K562 (cell line): ENCODE measurements at regions not wholly inside any gene's neighbourhood (a gene's known extent, or its start where the extent isn't known, plus 50 kb on each side); places are given as distances from the start of the nearest gene placed in this dataset.

Experiments
- ATAC-seq: fragments of 200-7000 bp; cut with Tn5 transposase; 3 replicates; pipeline ENCODE4 v1.9.1; 2020; ENCODE audit warnings: moderate library complexity
- BruUV-seq: library from RNA; stranded (reverse); fragments of 400-500 nt; replicated peaks from 2 replicates; lab custom pipeline; 2021; lab: Mats Ljungman, UMichigan
- CTCF ChIA-PET: fragments of 300-600 bp; formaldehyde crosslinking; extraction: SDS; loops from one replicate; lab custom pipeline; 2021; ENCODE audit warnings: low intra/inter-chr PET ratio; lab: Yijun Ruan, JAX
- POLR2A ChIA-PET: fragments of 300-600, 350-650 bp; sonication (Branson Sonifier 250); formaldehyde crosslinking; extraction: SDS; loops from one replicate; lab custom pipeline; 2021; ENCODE audit warnings: antibody characterized with exemption, inconsistent platforms; lab: Yijun Ruan, JAX
- DNase-seq, 4 experiments: peaks; one replicate each; pipeline versions ENCODE4 v3.0.0 to v3.0.0-alpha.2; 2011 to 2018; ENCODE audit warnings: low spot score in 3 of 4, mixed read lengths in 3 of 4; ENCODE audit errors: extremely low read depth in 1 of 4
- FAIRE-seq: peaks from 2 replicates; lab custom pipeline; 2011; peaks lifted over from hg19 to GRCh38; lab: Jason Lieb, UNC
- H2AFZ ChIP-seq: 2 replicates; pipeline ENCODE4 v1.6.0; 2011; ENCODE audit warnings: low read depth, low read length, control low read depth, inconsistent platforms
- H3K27ac ChIP-seq: fragments of 200-600 bp; 3 replicates; pipeline ENCODE4 v1.8.0; 2011; ENCODE audit warnings: low read depth, mild to moderate bottlenecking, control low read depth, inconsistent platforms, low read length, moderate library complexity, mixed read lengths; ENCODE audit errors: extremely low read depth
- H3K27me3 ChIP-seq, 2 experiments: fragments of 300-600 bp in 1 of 2; 2 replicates in 1 of 2; 3 replicates in 1 of 2; pipeline versions ENCODE4 v1.6.0 to v1.8.0; 2011; ENCODE audit warnings: inconsistent platforms in 2 of 2, low read length in 2 of 2, mild to moderate bottlenecking in 1 of 2, mixed read lengths in 1 of 2, moderate library complexity in 1 of 2; ENCODE audit not compliant: control insufficient read depth in 2 of 2, insufficient read depth in 2 of 2
- H3K36me3 ChIP-seq: fragments of 300-600 bp; 3 replicates; pipeline ENCODE4 v1.8.0; 2011; ENCODE audit warnings: mild to moderate bottlenecking, low read length, inconsistent platforms; ENCODE audit not compliant: control insufficient read depth, insufficient read depth
- H3K4me1 ChIP-seq, 2 experiments: fragments of 200-600 bp in 1 of 2; replicated peaks in 1 of 2; 2 replicates in 1 of 2; 3 replicates in 1 of 2; pipeline versions ENCODE4 v1.5.1 to v1.8.0; 2011; ENCODE audit warnings: inconsistent platforms in 2 of 2, low read length in 2 of 2, mild to moderate bottlenecking in 1 of 2, mixed read lengths in 1 of 2, moderate library complexity in 1 of 2; ENCODE audit not compliant: control insufficient read depth in 2 of 2, insufficient read depth in 2 of 2
- H3K4me2 ChIP-seq: 2 replicates; pipeline ENCODE4 v1.6.1; 2011; ENCODE audit warnings: low read length, control low read depth, inconsistent platforms, mixed read lengths; ENCODE audit not compliant: insufficient read depth
- H3K4me3 ChIP-seq: fragments of 200-600 bp; sonication (generic), shearing (Covaris generic); 2 replicates; pipeline ENCODE4 v1.5.1; 2016; ENCODE audit warnings: control low read depth, inconsistent platforms
- H3K79me2 ChIP-seq: fragments of 200-600 bp; 3 replicates; pipeline ENCODE4 v1.8.0; 2011; ENCODE audit warnings: low read length, inconsistent platforms; ENCODE audit not compliant: control insufficient read depth, insufficient read depth
- H3K9ac ChIP-seq, 2 experiments: 2 replicates each; pipeline versions ENCODE4 v1.6.0 to v1.6.1; 2011; ENCODE audit warnings: low read depth in 2 of 2, low read length in 2 of 2, control low read depth in 1 of 2, inconsistent platforms in 1 of 2, mild to moderate bottlenecking in 1 of 2, mixed read lengths in 1 of 2; ENCODE audit not compliant: insufficient read depth in 1 of 2
- H3K9me1 ChIP-seq: one replicate; pipeline ENCODE4 v1.6.0; 2011; ENCODE audit warnings: inconsistent platforms, mild to moderate bottlenecking, low read length, moderate library complexity; ENCODE audit not compliant: control insufficient read depth, insufficient read depth
- H3K9me3 ChIP-seq: replicated peaks from 2 replicates; pipeline ENCODE4 v1.5.1; 2011; ENCODE audit warnings: low read depth, low read length, inconsistent platforms; ENCODE audit not compliant: control insufficient read depth, insufficient read depth
- H4K20me1 ChIP-seq: replicated peaks from 2 replicates; pipeline ENCODE4 v1.6.1; 2011; ENCODE audit warnings: low read length, inconsistent platforms, mixed read lengths; ENCODE audit not compliant: control insufficient read depth, insufficient read depth
- MEIS2 ChIP-seq: fragments of 450-650 bp; IDR thresholded peaks from 2 replicates; pipeline ENCODE4 v1.6.1; 2014; ENCODE audit warnings: mild to moderate bottlenecking; ENCODE audit not compliant: partially characterized antibody
- MLX ChIP-seq, 2 experiments: fragments of 450-650 bp in 1 of 2; sonication (generic) in 1 of 2; formaldehyde crosslinking; conservative IDR thresholded peaks; 2 replicates each; pipeline versions ENCODE4 v1.4.0 to v1.8.1; 2020 to 2022; ENCODE audit warnings: mild to moderate bottlenecking in 1 of 2, missing genetic modification reagents in 1 of 2
- PHF8 ChIP-seq: fragments of 200-600 bp; sonication (generic); IDR thresholded peaks from 2 replicates; pipeline ENCODE4 v1.6.1; 2012; ENCODE audit warnings: mixed run types, mild to moderate bottlenecking, inconsistent platforms, low read length, moderate library complexity, borderline replicate concordance
- SOX6 ChIP-seq: fragments of 450-650 bp; IDR thresholded peaks from 2 replicates; pipeline ENCODE4 v1.6.1; 2014; ENCODE audit warnings: mild to moderate bottlenecking
- SP1 ChIP-seq: sonication (generic); formaldehyde crosslinking; IDR thresholded peaks from 2 replicates; pipeline ENCODE4 v1.8.1; 2022; ENCODE audit warnings: mild to moderate bottlenecking, missing genetic modification reagents
- ZFPM2 ChIP-seq: fragments of 250-450 bp; sonication (Bioruptor Pico); IDR thresholded peaks from 2 replicates; pipeline ENCODE4 v1.5.1; 2022; ENCODE audit warnings: mild to moderate bottlenecking
- ZNF740 ChIP-seq, 3 experiments: fragments of 200-800 bp in 1 of 3; sonication (Bioruptor generic) in 1 of 3; sonication (generic) in 1 of 3; formaldehyde crosslinking in 1 of 3; IDR thresholded peaks; 2 replicates each; pipeline versions ENCODE4 v1.6.1 to v1.8.0; 2016 to 2022; ENCODE audit warnings: mild to moderate bottlenecking in 2 of 3, missing compliant biosample characterization in 2 of 3, missing genetic modification characterization in 2 of 3, missing genetic modification reagents in 1 of 3
- WGBS: fragments of 100-300 bp; shearing (Covaris generic); methylation state at CpG from one replicate; pipeline ENCODE4 v1.1.6; 2016; ENCODE audit warnings: low coverage, mixed read lengths; ENCODE audit not compliant: insufficient coverage; ENCODE audit errors: missing lambda C conversion rate; 5-methylcytosine and 5-hydroxymethylcytosine counted together
- in situ Hi-C: fragments of 300-500 bp; cut with MboI; formaldehyde crosslinking; loops from 4 replicates; pipeline ENCODE4 v1.15.0; 2018; ENCODE audit warnings: inconsistent platforms, mixed read lengths
- intact Hi-C: fragments of 100-400 bp; cut with micrococcal nuclease; formaldehyde crosslinking; loops from 2 replicates; pipeline ENCODE4 v1.14.2; 2022
- TF ChIP-seq, protein P1 (sequence below): IDR thresholded peaks from 3 replicates; pipeline ENCODE4 v1.6.1; 2011; ENCODE audit warnings: borderline replicate concordance, mild to moderate bottlenecking; ENCODE audit not compliant: insufficient read length, insufficient read depth

DNA sequence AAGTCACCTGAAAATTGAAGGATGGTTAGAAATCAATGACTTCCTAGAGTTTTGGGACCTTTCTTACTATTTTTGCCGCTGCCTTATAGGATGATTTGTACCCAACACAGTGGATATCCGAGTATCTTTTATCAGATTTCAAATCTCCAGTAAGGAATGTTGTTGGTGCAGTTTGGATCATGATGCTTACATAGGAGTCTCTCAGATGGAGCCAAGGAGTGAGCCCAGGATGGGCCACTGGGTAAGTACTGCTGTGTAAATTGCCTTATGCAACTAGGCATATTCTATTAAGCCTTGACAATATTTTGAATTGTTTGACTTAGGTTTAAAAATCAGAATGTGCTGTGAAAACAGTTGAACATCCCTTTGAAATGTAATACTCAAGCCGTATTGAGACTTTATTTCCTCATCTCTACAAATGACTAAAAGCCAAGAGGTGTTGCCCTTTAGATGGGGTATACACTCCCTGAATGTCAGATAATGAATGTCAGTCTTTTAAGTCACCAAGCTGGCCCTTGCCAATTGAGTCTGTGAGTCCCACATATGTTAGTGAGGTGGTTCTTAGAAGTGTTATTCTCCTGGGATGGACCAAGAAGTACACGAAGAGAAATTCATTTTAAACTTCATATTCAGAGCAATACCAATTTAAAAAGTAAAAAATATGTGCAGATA is 271.8 kb upstream of the CTNND2 start:
- POLR2A ChIA-PET, result no interaction called here
- no peak for DNase-seq
- in situ Hi-C loops, result no loop called here

More for the DNA sequence above, 271.8 kb upstream of the CTNND2 start:
- H4K20me1 ChIP-seq, result no peaks in the 10 kb centered on the region
- H2AFZ ChIP-seq, result no peak overlapping the region
- intact Hi-C loops, result no loop called here
- CTCF ChIA-PET, result no interaction called here
- H3K9ac ChIP-seq, result no peak overlapping the region
- no peaks in the 10 kb centered on the region for H3K4me1 ChIP-seq
- H3K27ac ChIP-seq, result no peak overlapping the region
- 1% methylated on average over 4 of the region's 4 CpGs for WGBS
- H3K27me3 ChIP-seq, result no peaks in the 10 kb centered on the region
- no peaks in the 10 kb centered on the region for H3K9me1 ChIP-seq
- H3K36me3 ChIP-seq, result no peaks in the 10 kb centered on the region
- no peaks in the 10 kb centered on the region for H3K9me3 ChIP-seq
- TF ChIP-seq ZNF740 (CRISPR knock-in tag; IDR thresholded peaks at IDR 0.05) (no peak), ZNF740 (tag; IDR thresholded peaks at IDR 0.05) (no peak), MLX (CRISPR knock-in tag; conservative IDR thresholded peaks at IDR 0.05) (no peak), SOX6 (no peak), SP1 (CRISPR knock-in tag) (no peak), ZFPM2 (no peak), PHF8 (no peak), MEIS2 (no peak)
- TF ChIP-seq, protein P1, sequence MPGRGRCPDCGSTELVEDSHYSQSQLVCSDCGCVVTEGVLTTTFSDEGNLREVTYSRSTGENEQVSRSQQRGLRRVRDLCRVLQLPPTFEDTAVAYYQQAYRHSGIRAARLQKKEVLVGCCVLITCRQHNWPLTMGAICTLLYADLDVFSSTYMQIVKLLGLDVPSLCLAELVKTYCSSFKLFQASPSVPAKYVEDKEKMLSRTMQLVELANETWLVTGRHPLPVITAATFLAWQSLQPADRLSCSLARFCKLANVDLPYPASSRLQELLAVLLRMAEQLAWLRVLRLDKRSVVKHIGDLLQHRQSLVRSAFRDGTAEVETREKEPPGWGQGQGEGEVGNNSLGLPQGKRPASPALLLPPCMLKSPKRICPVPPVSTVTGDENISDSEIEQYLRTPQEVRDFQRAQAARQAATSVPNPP, result no peak
- no TSS peak for BruUV-seq
- ATAC-seq (no peak), FAIRE-seq (no peak)
- no peak overlapping the region for H3K4me3 ChIP-seq
- H3K4me2 ChIP-seq, result no peak overlapping the region
- no peaks in the 10 kb centered on the region for H3K79me2 ChIP-seq
